Neural crest cell (in vitro differentiated cells): ENCODE measurements at regions not wholly inside any gene's neighbourhood (a gene's known extent, or its start where the extent isn't known, plus 50 kb on each side); places are given as distances from the start of the nearest gene placed in this dataset.
A peak's percentile ranks its signal among the peaks of the same experiment; 100 is the strongest.
"Not testable (repeated sequence)": the region's sequence is repeated elsewhere in the genome, so short reads cannot be mapped to it uniquely, and the experiment has no call there.

Source experiments
- DNase-seq: peaks from one replicate; pipeline ENCODE4 v3.0.0; 2021; ENCODE audit warnings: low read depth, mixed read lengths, low spot score
- H3K27ac Mint-ChIP-seq: one replicate; pipeline ENCODE4 v1.8.0; 2021; ENCODE audit warnings: mild to moderate bottlenecking, mixed read lengths; ENCODE audit not compliant: unreplicated experiment
- H3K27me3 Mint-ChIP-seq: 2 replicates; pipeline ENCODE4 v1.8.0; 2021; ENCODE audit warnings: low read depth, mild to moderate bottlenecking, mixed read lengths
- H3K36me3 Mint-ChIP-seq: 2 replicates; pipeline ENCODE4 v1.8.0; 2021; ENCODE audit warnings: low read depth, mild to moderate bottlenecking, mixed read lengths
- H3K4me1 Mint-ChIP-seq: 2 replicates; pipeline ENCODE4 v1.8.0; 2021; ENCODE audit warnings: mixed read lengths
- H3K4me3 Mint-ChIP-seq: one replicate; pipeline ENCODE4 v1.8.0; 2021; ENCODE audit warnings: mild to moderate bottlenecking, mixed read lengths
- H3K9me3 Mint-ChIP-seq: 2 replicates; pipeline ENCODE4 v1.8.0; 2021; ENCODE audit warnings: mixed read lengths
- CTCF ChIP-seq: fragments of 200-600 bp; sonication (generic); conservative IDR thresholded peaks from 2 replicates; pipeline ENCODE4 v1.5.0; 2021; ENCODE audit warnings: antibody characterized with exemption, mild to moderate bottlenecking

DNA sequence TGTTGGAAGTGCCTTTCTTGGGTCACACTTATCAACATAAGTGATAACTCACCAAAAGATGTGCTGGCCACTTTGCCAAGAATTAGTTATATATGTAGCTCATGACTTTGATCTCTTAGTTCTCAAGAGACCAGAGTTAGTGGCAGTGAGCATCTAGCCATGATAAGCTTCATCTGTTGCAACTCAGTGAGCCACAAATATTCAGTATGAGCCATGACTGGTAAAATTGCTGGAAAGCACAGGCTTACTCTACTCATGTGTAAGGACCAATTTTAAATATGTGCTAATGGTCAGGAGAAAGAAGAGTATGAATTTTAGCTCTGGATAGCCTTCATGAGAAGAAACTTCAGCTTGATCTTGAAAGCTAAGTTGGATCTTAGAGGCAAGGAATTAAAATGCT is 59.4 kb upstream of the TLL1 start:
- H3K27me3 Mint-ChIP-seq = no peaks in the 10 kb centered on the region
- no peak overlapping the region for H3K4me3 Mint-ChIP-seq
- H3K27ac Mint-ChIP-seq = no peak overlapping the region
- DNase-seq = no peak
- peaks cover 4% of the 10 kb centered on the region for H3K9me3 Mint-ChIP-seq
- H3K36me3 Mint-ChIP-seq = no peaks in the 10 kb centered on the region
- H3K4me1 Mint-ChIP-seq = no peaks in the 10 kb centered on the region
- no peak for TF ChIP-seq CTCF

DNA sequence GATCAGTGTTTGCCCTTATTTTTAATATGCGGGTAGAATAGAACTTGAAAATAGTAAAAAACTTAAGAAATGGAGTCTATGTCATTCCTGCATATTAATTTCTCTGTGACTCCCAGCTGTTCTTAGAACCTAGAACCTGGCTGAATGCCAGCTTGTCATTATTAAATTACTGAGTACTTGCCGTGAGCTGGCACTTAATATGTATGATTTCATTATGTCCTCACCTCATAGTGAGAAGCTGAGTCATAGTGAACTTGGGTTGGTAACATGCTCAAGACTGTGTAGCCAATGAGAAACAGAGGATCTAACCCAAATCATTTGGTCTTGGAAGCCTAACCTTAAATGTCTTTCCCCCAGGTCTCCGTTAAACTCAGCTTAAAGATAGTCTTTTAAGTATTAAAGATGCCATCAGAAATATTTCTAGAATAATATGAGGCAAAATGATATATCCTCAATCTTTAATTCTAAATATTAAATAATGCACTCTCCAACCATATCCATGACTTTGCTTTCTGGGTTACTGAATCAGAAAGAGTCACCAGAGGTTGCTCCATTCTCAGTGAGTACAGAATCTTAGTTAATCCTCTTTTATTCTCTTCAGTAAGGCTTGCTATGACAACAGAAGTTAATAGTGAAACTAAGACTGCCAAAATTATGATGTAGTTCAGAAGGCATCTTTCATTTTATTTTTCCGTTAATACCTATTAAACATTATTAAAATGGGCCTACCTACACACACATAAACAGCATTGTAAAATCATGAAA is 58.6 kb upstream of the TLL1 start:
- Mint-ChIP-seq H3K9me3 (peaks cover 4% of the 10 kb centered on the region), H3K27me3 (no peaks in the 10 kb centered on the region), H3K36me3 (no peaks in the 10 kb centered on the region), H3K4me3 (no peak overlapping the region), H3K4me1 (no peaks in the 10 kb centered on the region), H3K27ac (no peak overlapping the region)
- no peak for TF ChIP-seq CTCF
- no peak for DNase-seq

DNA sequence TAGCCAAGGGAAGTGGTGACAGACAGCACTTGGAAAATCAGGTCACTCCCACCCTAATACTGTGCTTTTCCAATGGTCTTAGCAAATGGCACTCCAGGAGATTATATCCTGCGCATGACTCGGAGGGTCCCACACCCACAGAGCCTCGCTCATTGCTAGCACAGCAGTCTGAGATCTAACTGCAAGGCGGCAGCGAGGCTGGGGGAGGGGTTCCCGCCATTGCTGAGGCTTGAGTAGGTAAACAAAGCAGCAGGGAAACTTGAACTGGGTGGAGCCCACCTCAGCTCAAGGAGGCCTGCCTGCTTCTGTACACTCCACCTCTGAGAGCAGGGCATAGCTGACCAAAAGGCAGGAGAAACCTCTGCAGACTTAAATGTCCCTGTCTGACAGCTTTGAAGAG is 53.9 kb upstream of the TLL1 start:
- H3K4me1 Mint-ChIP-seq, H3K4me3 Mint-ChIP-seq, H3K36me3 Mint-ChIP-seq, H3K27me3 Mint-ChIP-seq, H3K9me3 Mint-ChIP-seq, DNase-seq: not testable (repeated sequence)
- H3K27ac Mint-ChIP-seq = peak overlapping the region; percentile 50
